K562 (cell line): ENCODE measurements at regions not wholly inside any gene's neighbourhood (a gene's known extent, or its start where the extent isn't known, plus 50 kb on each side); places are given as distances from the start of the nearest gene placed in this dataset.

Experiments
- ATAC-seq: fragments of 200-7000 bp; cut with Tn5 transposase; 3 replicates; pipeline ENCODE4 v1.9.1; 2020; ENCODE audit warnings: moderate library complexity
- BruUV-seq: library from RNA; stranded (reverse); fragments of 400-500 nt; replicated peaks from 2 replicates; lab custom pipeline; 2021; lab: Mats Ljungman, UMichigan
- CTCF ChIA-PET: fragments of 300-600 bp; formaldehyde crosslinking; extraction: SDS; loops from one replicate; lab custom pipeline; 2021; ENCODE audit warnings: low intra/inter-chr PET ratio; lab: Yijun Ruan, JAX
- POLR2A ChIA-PET: fragments of 300-600, 350-650 bp; sonication (Branson Sonifier 250); formaldehyde crosslinking; extraction: SDS; loops from one replicate; lab custom pipeline; 2021; ENCODE audit warnings: antibody characterized with exemption, inconsistent platforms; lab: Yijun Ruan, JAX
- DNase-seq, 4 experiments: peaks; one replicate each; pipeline versions ENCODE4 v3.0.0 to v3.0.0-alpha.2; 2011 to 2018; ENCODE audit warnings: low spot score in 3 of 4, mixed read lengths in 3 of 4; ENCODE audit errors: extremely low read depth in 1 of 4
- FAIRE-seq: peaks from 2 replicates; lab custom pipeline; 2011; peaks lifted over from hg19 to GRCh38; lab: Jason Lieb, UNC
- H2AFZ ChIP-seq: 2 replicates; pipeline ENCODE4 v1.6.0; 2011; ENCODE audit warnings: low read depth, low read length, control low read depth, inconsistent platforms
- H3K27ac ChIP-seq: fragments of 200-600 bp; 3 replicates; pipeline ENCODE4 v1.8.0; 2011; ENCODE audit warnings: low read depth, mild to moderate bottlenecking, control low read depth, inconsistent platforms, low read length, moderate library complexity, mixed read lengths; ENCODE audit errors: extremely low read depth
- H3K27me3 ChIP-seq, 2 experiments: fragments of 300-600 bp in 1 of 2; 2 replicates in 1 of 2; 3 replicates in 1 of 2; pipeline versions ENCODE4 v1.6.0 to v1.8.0; 2011; ENCODE audit warnings: inconsistent platforms in 2 of 2, low read length in 2 of 2, mild to moderate bottlenecking in 1 of 2, mixed read lengths in 1 of 2, moderate library complexity in 1 of 2; ENCODE audit not compliant: control insufficient read depth in 2 of 2, insufficient read depth in 2 of 2
- H3K36me3 ChIP-seq: fragments of 300-600 bp; 3 replicates; pipeline ENCODE4 v1.8.0; 2011; ENCODE audit warnings: mild to moderate bottlenecking, low read length, inconsistent platforms; ENCODE audit not compliant: control insufficient read depth, insufficient read depth
- H3K4me1 ChIP-seq, 2 experiments: fragments of 200-600 bp in 1 of 2; replicated peaks in 1 of 2; 2 replicates in 1 of 2; 3 replicates in 1 of 2; pipeline versions ENCODE4 v1.5.1 to v1.8.0; 2011; ENCODE audit warnings: inconsistent platforms in 2 of 2, low read length in 2 of 2, mild to moderate bottlenecking in 1 of 2, mixed read lengths in 1 of 2, moderate library complexity in 1 of 2; ENCODE audit not compliant: control insufficient read depth in 2 of 2, insufficient read depth in 2 of 2
- H3K4me2 ChIP-seq: 2 replicates; pipeline ENCODE4 v1.6.1; 2011; ENCODE audit warnings: low read length, control low read depth, inconsistent platforms, mixed read lengths; ENCODE audit not compliant: insufficient read depth
- H3K4me3 ChIP-seq: fragments of 200-600 bp; sonication (generic), shearing (Covaris generic); 2 replicates; pipeline ENCODE4 v1.5.1; 2016; ENCODE audit warnings: control low read depth, inconsistent platforms
- H3K79me2 ChIP-seq: fragments of 200-600 bp; 3 replicates; pipeline ENCODE4 v1.8.0; 2011; ENCODE audit warnings: low read length, inconsistent platforms; ENCODE audit not compliant: control insufficient read depth, insufficient read depth
- H3K9ac ChIP-seq, 2 experiments: 2 replicates each; pipeline versions ENCODE4 v1.6.0 to v1.6.1; 2011; ENCODE audit warnings: low read depth in 2 of 2, low read length in 2 of 2, control low read depth in 1 of 2, inconsistent platforms in 1 of 2, mild to moderate bottlenecking in 1 of 2, mixed read lengths in 1 of 2; ENCODE audit not compliant: insufficient read depth in 1 of 2
- H3K9me1 ChIP-seq: one replicate; pipeline ENCODE4 v1.6.0; 2011; ENCODE audit warnings: inconsistent platforms, mild to moderate bottlenecking, low read length, moderate library complexity; ENCODE audit not compliant: control insufficient read depth, insufficient read depth
- H3K9me3 ChIP-seq: replicated peaks from 2 replicates; pipeline ENCODE4 v1.5.1; 2011; ENCODE audit warnings: low read depth, low read length, inconsistent platforms; ENCODE audit not compliant: control insufficient read depth, insufficient read depth
- H4K20me1 ChIP-seq: replicated peaks from 2 replicates; pipeline ENCODE4 v1.6.1; 2011; ENCODE audit warnings: low read length, inconsistent platforms, mixed read lengths; ENCODE audit not compliant: control insufficient read depth, insufficient read depth
- CUX1 ChIP-seq: fragments of 200-800 bp; sonication (Bioruptor generic); IDR thresholded peaks from 2 replicates; pipeline ENCODE4 v1.6.1; 2016; ENCODE audit warnings: missing genetic modification characterization, missing compliant biosample characterization
- ETS1 ChIP-seq: conservative IDR thresholded peaks from 2 replicates; pipeline ENCODE4 v1.6.1; 2011; ENCODE audit warnings: low read depth, mild to moderate bottlenecking, low read length; ENCODE audit not compliant: control insufficient read depth
- HBP1 ChIP-seq: fragments of 450-650 bp; formaldehyde crosslinking; IDR thresholded peaks from 2 replicates; pipeline ENCODE4 v1.4.0; 2022; ENCODE audit warnings: missing genetic modification characterization
- STAT5B ChIP-seq: fragments of 250-450 bp; sonication (Bioruptor Pico); IDR thresholded peaks from 2 replicates; pipeline ENCODE4 v1.8.0; 2021; ENCODE audit warnings: mild to moderate bottlenecking, inconsistent platforms
- XRCC4 ChIP-seq: IDR thresholded peaks from one replicate; pipeline ENCODE4 v1.6.1; 2011; ENCODE audit not compliant: insufficient read depth, insufficient read length; ENCODE audit errors: extremely low read depth
- ZBTB43 ChIP-seq: sonication (generic); formaldehyde crosslinking; IDR thresholded peaks from 2 replicates; pipeline ENCODE4 v1.8.0; 2023; ENCODE audit warnings: mild to moderate bottlenecking, missing genetic modification reagents
- ZNF217 ChIP-seq: sonication (generic); formaldehyde crosslinking; IDR thresholded peaks from 2 replicates; pipeline ENCODE4 v1.8.0; 2022; ENCODE audit warnings: mild to moderate bottlenecking, missing genetic modification reagents
- ZNF280B ChIP-seq: fragments of 250-450 bp; sonication (Bioruptor Pico); IDR thresholded peaks from 2 replicates; pipeline ENCODE4 v1.5.1; 2021; ENCODE audit warnings: mild to moderate bottlenecking
- ZNF76 ChIP-seq: fragments of 250-450 bp; sonication (Bioruptor Pico); IDR thresholded peaks from 2 replicates; pipeline ENCODE4 v1.4.0; 2020; ENCODE audit warnings: mild to moderate bottlenecking, moderate library complexity, borderline replicate concordance
- WGBS: fragments of 100-300 bp; shearing (Covaris generic); methylation state at CpG from one replicate; pipeline ENCODE4 v1.1.6; 2016; ENCODE audit warnings: low coverage, mixed read lengths; ENCODE audit not compliant: insufficient coverage; ENCODE audit errors: missing lambda C conversion rate; 5-methylcytosine and 5-hydroxymethylcytosine counted together
- in situ Hi-C: fragments of 300-500 bp; cut with MboI; formaldehyde crosslinking; loops from 4 replicates; pipeline ENCODE4 v1.15.0; 2018; ENCODE audit warnings: inconsistent platforms, mixed read lengths
- intact Hi-C: fragments of 100-400 bp; cut with micrococcal nuclease; formaldehyde crosslinking; loops from 2 replicates; pipeline ENCODE4 v1.14.2; 2022

GRCh38 chr7:8893775-8894174 is 460.4 kb downstream of the NXPH1 start (continued):
- TF ChIP-seq ZNF280B (no peak), STAT5B (CRISPR knock-in tag) (no peak), ZBTB43 (CRISPR knock-in tag) (no peak)

GRCh38 chr7:8906396-8907075 is 473.1 kb downstream of the NXPH1 start:
- no TSS peak for BruUV-seq
- no peaks in the 10 kb centered on the region for H3K9me1 ChIP-seq
- intact Hi-C loops (no loop called here), in situ Hi-C loops (no loop called here)
- H3K36me3 ChIP-seq = no peaks in the 10 kb centered on the region
- POLR2A ChIA-PET = no interaction called here
- H3K9me3 ChIP-seq = no peaks in the 10 kb centered on the region
- no peak overlapping the region for H3K4me2 ChIP-seq
- H4K20me1 ChIP-seq = no peaks in the 10 kb centered on the region
- H2AFZ ChIP-seq = no peak overlapping the region
- no peaks in the 10 kb centered on the region for H3K79me2 ChIP-seq
- no peak for DNase-seq
- ATAC-seq = no peak
- FAIRE-seq = no peak
- WGBS = 4% methylated on average over 6 of the region's 6 CpGs
- no peaks in the 10 kb centered on the region for H3K4me1 ChIP-seq
- H3K4me3 ChIP-seq = no peak overlapping the region
- no peak overlapping the region for H3K9ac ChIP-seq
- CTCF ChIA-PET = no interaction called here
- H3K27me3 ChIP-seq = no peaks in the 10 kb centered on the region
- H3K27ac ChIP-seq = no peak overlapping the region
- TF ChIP-seq ZNF76 (CRISPR knock-in tag) (no peak), HBP1 (CRISPR knock-in tag) (no peak), ETS1 (no peak), ZNF217 (no peak), CUX1 (CRISPR knock-in tag) (no peak), XRCC4 (no peak)
